Lower leg skin (tissue), 3 donors: ENCODE measurements at regions not wholly inside any gene's neighbourhood (a gene's known extent, or its start where the extent isn't known, plus 50 kb on each side); places are given as distances from the start of the nearest gene placed in this dataset.
"Not testable (repeated sequence)": the region's sequence is repeated elsewhere in the genome, so short reads cannot be mapped to it uniquely, and the experiment has no call there.

Experiments
- POLR2A ChIP-seq, 2 donors: fragments of 450-650 bp; IDR thresholded peaks; one replicate each; pipeline ENCODE4 v1.6.1; 2016 to 2017; ENCODE audit warnings: antibody characterized with exemption in 2 of 2, mild to moderate bottlenecking in 1 of 2, moderate library complexity in 1 of 2
- TF ChIP-seq, protein P1 (sequence below), 3 donors: fragments of 450-650 bp; IDR thresholded peaks; one replicate each; pipeline ENCODE4 v1.5.1; 2016; ENCODE audit warnings: antibody characterized with exemption in 3 of 3, mild to moderate bottlenecking in 3 of 3, moderate library complexity in 2 of 3

DNA sequence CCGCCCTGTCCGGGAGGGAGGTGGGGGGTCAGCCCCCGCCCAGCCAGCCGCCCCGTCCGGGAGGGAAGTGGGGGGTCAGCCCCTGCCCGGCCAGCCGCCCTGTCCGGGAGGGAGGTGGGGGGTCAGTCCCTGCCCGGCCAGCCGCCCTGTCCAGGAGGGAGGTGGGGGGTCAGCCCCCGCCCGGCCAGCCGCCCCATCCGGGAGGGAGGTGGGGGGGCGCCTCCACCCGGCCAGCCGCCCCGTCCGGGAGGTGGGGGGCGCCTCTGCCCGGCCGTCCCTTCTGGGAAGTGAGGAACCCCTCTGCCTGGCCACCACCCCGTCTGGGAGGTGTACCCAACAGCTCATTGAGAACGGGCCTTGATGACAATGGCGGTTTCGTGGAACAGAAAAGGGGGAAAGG is 823.4 kb upstream of the GBE1 start:
- TF ChIP-seq, protein P1, sequence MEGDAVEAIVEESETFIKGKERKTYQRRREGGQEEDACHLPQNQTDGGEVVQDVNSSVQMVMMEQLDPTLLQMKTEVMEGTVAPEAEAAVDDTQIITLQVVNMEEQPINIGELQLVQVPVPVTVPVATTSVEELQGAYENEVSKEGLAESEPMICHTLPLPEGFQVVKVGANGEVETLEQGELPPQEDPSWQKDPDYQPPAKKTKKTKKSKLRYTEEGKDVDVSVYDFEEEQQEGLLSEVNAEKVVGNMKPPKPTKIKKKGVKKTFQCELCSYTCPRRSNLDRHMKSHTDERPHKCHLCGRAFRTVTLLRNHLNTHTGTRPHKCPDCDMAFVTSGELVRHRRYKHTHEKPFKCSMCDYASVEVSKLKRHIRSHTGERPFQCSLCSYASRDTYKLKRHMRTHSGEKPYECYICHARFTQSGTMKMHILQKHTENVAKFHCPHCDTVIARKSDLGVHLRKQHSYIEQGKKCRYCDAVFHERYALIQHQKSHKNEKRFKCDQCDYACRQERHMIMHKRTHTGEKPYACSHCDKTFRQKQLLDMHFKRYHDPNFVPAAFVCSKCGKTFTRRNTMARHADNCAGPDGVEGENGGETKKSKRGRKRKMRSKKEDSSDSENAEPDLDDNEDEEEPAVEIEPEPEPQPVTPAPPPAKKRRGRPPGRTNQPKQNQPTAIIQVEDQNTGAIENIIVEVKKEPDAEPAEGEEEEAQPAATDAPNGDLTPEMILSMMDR (IDR thresholded peaks at IDR 0.05) = not testable (repeated sequence)
- not testable (repeated sequence) for TF ChIP-seq POLR2A (IDR thresholded peaks at IDR 0.05)
